H1 (cell line): ENCODE measurements at regions not wholly inside any gene's neighbourhood (a gene's known extent, or its start where the extent isn't known, plus 50 kb on each side); places are given as distances from the start of the nearest gene placed in this dataset.

ENCODE experiments used
- CTCF ChIA-PET: fragments of 300-600 bp; sonication (Branson Sonifier 250); formaldehyde crosslinking; loops from one replicate; lab custom pipeline; 2021; ENCODE audit not compliant: partially characterized antibody; lab: Charles Lee
- POLR2A ChIA-PET: fragments of 300-600 bp; sonication (Branson Sonifier 250); formaldehyde crosslinking; loops from one replicate; lab custom pipeline; 2021; ENCODE audit warnings: inconsistent platforms; ENCODE audit not compliant: partially characterized antibody; lab: Charles Lee
- DNase-seq, 2 experiments: peaks; one replicate each; pipeline versions ENCODE4 v3.0.0 to v3.0.0-alpha.2; 2010 to 2022; ENCODE audit warnings: low spot score in 2 of 2, low read depth in 1 of 2, mixed read lengths in 1 of 2
- FAIRE-seq: peaks from 2 replicates; lab custom pipeline; 2011; peaks lifted over from hg19 to GRCh38; lab: Jason Lieb, UNC
- H2AFZ ChIP-seq: 2 replicates; pipeline ENCODE4 v1.8.1; 2012; ENCODE audit warnings: low read length, inconsistent platforms
- H2AK5ac ChIP-seq: 2 replicates; pipeline ENCODE4 v1.6.1; 2013; ENCODE audit warnings: low read depth, low read length
- H2BK120ac ChIP-seq: replicated peaks from 2 replicates; pipeline ENCODE3; 2013; ENCODE audit warnings: low read depth, low read length, inconsistent platforms
- H2BK12ac ChIP-seq: 2 replicates; pipeline ENCODE4 v1.6.1; 2013; ENCODE audit warnings: low read depth, low read length
- H2BK15ac ChIP-seq: 2 replicates; pipeline ENCODE4 v1.6.1; 2013; ENCODE audit warnings: low read length
- H2BK20ac ChIP-seq: 2 replicates; pipeline ENCODE4 v1.6.1; 2013; ENCODE audit warnings: low read length
- H2BK5ac ChIP-seq: 2 replicates; pipeline ENCODE4 v1.6.1; 2013; ENCODE audit warnings: low read depth, low read length
- H3K14ac ChIP-seq: 2 replicates; pipeline ENCODE4 v1.6.1; 2013; ENCODE audit warnings: inconsistent platforms; ENCODE audit not compliant: insufficient read length
- H3K18ac ChIP-seq: 2 replicates; pipeline ENCODE4 v1.6.1; 2013; ENCODE audit warnings: low read length; ENCODE audit errors: extremely low read depth
- H3K23ac ChIP-seq: 2 replicates; pipeline ENCODE4 v1.6.1; 2013; ENCODE audit warnings: inconsistent platforms; ENCODE audit not compliant: insufficient read length
- H3K23me2 ChIP-seq: 2 replicates; pipeline ENCODE4 v1.6.1; 2013; ENCODE audit warnings: low read depth, low read length
- H3K27ac ChIP-seq: 2 replicates; pipeline ENCODE4 v1.6.1; 2011; ENCODE audit warnings: low read depth, low read length, inconsistent platforms
- H3K27me3 ChIP-seq, 4 experiments: replicated peaks in 1 of 4; 1 replicate in 1 of 4; 2 replicates in 3 of 4; pipeline versions ENCODE4 v1.6.1 to v1.8.1; 2011 to 2013; ENCODE audit warnings: low read length in 3 of 4, mild to moderate bottlenecking in 3 of 4, inconsistent platforms in 2 of 4, mixed read lengths in 2 of 4, moderate library complexity in 1 of 4; ENCODE audit not compliant: control insufficient read depth in 3 of 4, insufficient read depth in 3 of 4; ENCODE audit errors: extremely low read depth in 1 of 4
- H3K36me3 ChIP-seq, 4 experiments: 2 replicates each; pipeline versions ENCODE4 v1.6.1 to v1.8.1; 2011 to 2013; ENCODE audit warnings: mild to moderate bottlenecking in 4 of 4, low read length in 3 of 4, moderate library complexity in 2 of 4, control low read depth in 1 of 4, inconsistent platforms in 1 of 4; ENCODE audit not compliant: insufficient read depth in 4 of 4, control insufficient read depth in 2 of 4
- H3K4ac ChIP-seq: replicated peaks from 2 replicates; pipeline ENCODE3; 2013; ENCODE audit warnings: low read length, low read depth, mixed read lengths, inconsistent platforms; ENCODE audit not compliant: insufficient read length
- H3K4me1 ChIP-seq, 4 experiments: replicated peaks in 1 of 4; 1 replicate in 1 of 4; 2 replicates in 3 of 4; pipeline versions ENCODE4 v1.6.1 to v1.8.1; 2011 to 2013; ENCODE audit warnings: low read length in 3 of 4, inconsistent platforms in 2 of 4, mixed read lengths in 1 of 4; ENCODE audit not compliant: insufficient read depth in 4 of 4, control insufficient read depth in 3 of 4
- H3K4me2 ChIP-seq, 2 experiments: 2 replicates each; pipeline versions ENCODE4 v1.6.1 to v1.8.1; 2011 to 2013; ENCODE audit warnings: low read depth in 2 of 2, low read length in 2 of 2, control low read depth in 1 of 2, inconsistent platforms in 1 of 2, mild to moderate bottlenecking in 1 of 2; ENCODE audit not compliant: insufficient read depth in 1 of 2
- H3K4me3 ChIP-seq, 4 experiments: fragments of 200-600, 300-600 bp in 1 of 4; sonication (generic), shearing (Covaris generic), sonication (Bioruptor Twin) in 1 of 4; 2 replicates each; pipeline versions ENCODE4 v1.5.1 to v1.8.1; 2011 to 2016; ENCODE audit warnings: low read length in 4 of 4, low read depth in 3 of 4, control low read depth in 2 of 4, inconsistent platforms in 2 of 4, mild to moderate bottlenecking in 2 of 4, mixed read lengths in 1 of 4, moderate library complexity in 1 of 4; ENCODE audit not compliant: insufficient read depth in 2 of 4; ENCODE audit errors: extremely low read depth in 1 of 4
- H3K56ac ChIP-seq: replicated peaks from 2 replicates; pipeline ENCODE3; 2013; ENCODE audit warnings: low read depth, mild to moderate bottlenecking, mixed read lengths, low read length, inconsistent platforms; ENCODE audit not compliant: insufficient read length
- H3K79me1 ChIP-seq: 2 replicates; pipeline ENCODE4 v1.6.1; 2013; ENCODE audit warnings: low read depth, low read length, control low read depth
- H3K79me2 ChIP-seq, 2 experiments: 2 replicates each; pipeline versions ENCODE4 v1.6.1 to v1.8.1; 2012 to 2013; ENCODE audit warnings: low read length in 2 of 2, mild to moderate bottlenecking in 2 of 2, inconsistent platforms in 1 of 2; ENCODE audit not compliant: insufficient read depth in 2 of 2, control insufficient read depth in 1 of 2
- H3K9ac ChIP-seq, 4 experiments: replicated peaks in 1 of 4; 1 replicate in 1 of 4; 2 replicates in 3 of 4; pipeline versions ENCODE4 v1.6.1 to v1.8.1; 2011 to 2013; ENCODE audit warnings: low read depth in 3 of 4, low read length in 3 of 4, control low read depth in 2 of 4, mild to moderate bottlenecking in 2 of 4, moderate library complexity in 2 of 4, inconsistent platforms in 1 of 4; ENCODE audit errors: extremely low read depth in 1 of 4
- H3K9me3 ChIP-seq, 2 experiments: 2 replicates each; pipeline versions ENCODE4 v1.6.1 to v1.8.1; 2012 to 2013; ENCODE audit warnings: mild to moderate bottlenecking in 2 of 2, moderate library complexity in 2 of 2, control low read depth in 1 of 2, inconsistent platforms in 1 of 2, low read depth in 1 of 2, low read length in 1 of 2, mixed read lengths in 1 of 2; ENCODE audit not compliant: insufficient read depth in 2 of 2
- H4K20me1 ChIP-seq, 2 experiments: replicated peaks in 1 of 2; 2 replicates each; pipeline versions ENCODE3 to v1.8.1; 2011 to 2013; ENCODE audit warnings: inconsistent platforms in 2 of 2, low read length in 2 of 2, mild to moderate bottlenecking in 1 of 2; ENCODE audit not compliant: insufficient read depth in 2 of 2, control insufficient read depth in 1 of 2
- H4K5ac ChIP-seq: 2 replicates; pipeline ENCODE4 v1.6.1; 2013; ENCODE audit warnings: low read length, low read depth, mixed read lengths, inconsistent platforms; ENCODE audit not compliant: insufficient read length
- H4K8ac ChIP-seq: 2 replicates; pipeline ENCODE4 v1.8.0; 2013; ENCODE audit warnings: mild to moderate bottlenecking, moderate library complexity, low read length, inconsistent platforms; ENCODE audit not compliant: insufficient read depth; ENCODE audit errors: extremely low read depth
- H4K91ac ChIP-seq: replicated peaks from 2 replicates; pipeline ENCODE3; 2013; ENCODE audit warnings: low read length, mixed read lengths, inconsistent platforms; ENCODE audit not compliant: insufficient read length
- ATF3 ChIP-seq: IDR thresholded peaks from 2 replicates; pipeline ENCODE4 v1.6.1; 2011; ENCODE audit warnings: low read depth, mild to moderate bottlenecking, low read length; ENCODE audit not compliant: insufficient read depth
- CBX8 ChIP-seq: fragments of 300-800, 300-1000 bp; sonication (generic); IDR thresholded peaks from 2 replicates; pipeline ENCODE4 v1.7.1; 2016; ENCODE audit warnings: low read depth, low read length, borderline replicate concordance
- PHF8 ChIP-seq: fragments of 200-600 bp; sonication (generic); conservative IDR thresholded peaks from 2 replicates; pipeline ENCODE4 v1.7.1; 2012; ENCODE audit warnings: low read depth, mild to moderate bottlenecking, inconsistent platforms, low read length, moderate library complexity
- WGBS, 2 experiments: shearing (Covaris generic) in 1 of 2; methylation state at CpG; one replicate each; pipeline versions ENCODE4 v1.1.6 to v1.1.7; 2013 to 2015; ENCODE audit warnings: low lambda C conversion rate in 2 of 2, mixed read lengths in 2 of 2, inconsistent platforms in 1 of 2, low coverage in 1 of 2, missing lambda C conversion rate in 1 of 2; ENCODE audit not compliant: insufficient replicate concordance in 2 of 2, insufficient coverage in 1 of 2, insufficient read length in 1 of 2; ENCODE audit errors: extremely low coverage in 1 of 2, missing lambda C conversion rate in 1 of 2; 5-methylcytosine and 5-hydroxymethylcytosine counted together

GRCh38 chr22:22834204-22834603 lies 53.4 kb upstream of the IGLL5 start:
- ChIA-PET POLR2A (no interaction called here), CTCF (no interaction called here)
- DNase-seq (no peak), FAIRE-seq (no peak)
- H3K14ac ChIP-seq, result no peak overlapping the region
- H3K18ac ChIP-seq, result no peak overlapping the region
- H3K27ac ChIP-seq, result no peak overlapping the region
- no peak overlapping the region for H3K23ac ChIP-seq
- no peaks in the 10 kb centered on the region for H3K4me1 ChIP-seq
- no peaks in the 10 kb centered on the region for H3K79me2 ChIP-seq
- H3K36me3 ChIP-seq, result no peaks in the 10 kb centered on the region
- no peak overlapping the region for H3K4me2 ChIP-seq
- H3K4ac ChIP-seq, result no peak overlapping the region
- H4K5ac ChIP-seq, result no peak overlapping the region
- H3K79me1 ChIP-seq, result no peaks in the 10 kb centered on the region
- no peak overlapping the region for H2BK120ac ChIP-seq
- H3K23me2 ChIP-seq, result no peaks in the 10 kb centered on the region
- no peak overlapping the region for H3K9ac ChIP-seq
- no peak overlapping the region for H2BK15ac ChIP-seq
- H4K20me1 ChIP-seq, result no peaks in the 10 kb centered on the region
- H3K27me3 ChIP-seq, result peaks cover 7 to 47% (median 17%) of the 10 kb centered on the region in 4 experiments; a peak in 6 of 7 replicates
- peaks cover 21 to 53% of the 10 kb centered on the region in 2 experiments; a peak in 3 of 4 replicates for H3K9me3 ChIP-seq
- no peak overlapping the region for H2AFZ ChIP-seq
- 63% methylated on average over 3 of the region's 3 CpGs; no CpG with 5 or more reads in 1 of the 2 experiments for WGBS, 2 experiments
- no peak overlapping the region for H4K8ac ChIP-seq
- no peak overlapping the region for H3K4me3 ChIP-seq
- H2BK5ac ChIP-seq, result no peak overlapping the region
- H3K56ac ChIP-seq, result no peak overlapping the region
- H4K91ac ChIP-seq, result no peak overlapping the region
- no peak overlapping the region for H2BK20ac ChIP-seq
- H2BK12ac ChIP-seq, result no peak overlapping the region
- H2AK5ac ChIP-seq, result no peak overlapping the region
- no peak for TF ChIP-seq CBX8
- no peak for TF ChIP-seq PHF8
- no peak for TF ChIP-seq ATF3
